Adrenal gland (tissue), 9 donors: ENCODE measurements at regions not wholly inside any gene's neighbourhood (a gene's known extent, or its start where the extent isn't known, plus 50 kb on each side); places are given as distances from the start of the nearest gene placed in this dataset.

Experiments used
- DNase-seq, 7 donors: peaks; one replicate each; pipeline ENCODE4 v3.0.0-alpha.2; 2019 to 2020
- H3K27ac ChIP-seq, 5 donors: fragments of 200-600 bp; sonication (generic) in 4 of 5; 1 replicate in 3 of 5; 2 replicates in 2 of 5; pipeline versions ENCODE4 v1.5.1 to v1.8.0; 2016 to 2020; ENCODE audit warnings: mild to moderate bottlenecking in 1 of 5
- H3K27me3 ChIP-seq: fragments of 200-600 bp; 2 replicates; pipeline ENCODE4 v1.8.0; 2021
- H3K36me3 ChIP-seq, 2 donors: fragments of 200-600 bp; replicated peaks in 1 of 2; 1 replicate in 1 of 2; 2 replicates in 1 of 2; pipeline versions ENCODE4 v1.5.1 to v1.8.0; 2018 to 2022
- H3K4me1 ChIP-seq, 2 donors: fragments of 200-600 bp; replicated peaks in 1 of 2; 1 replicate in 1 of 2; 2 replicates in 1 of 2; pipeline versions ENCODE4 v1.5.1 to v1.8.0; 2018 to 2021
- H3K4me3 ChIP-seq, 4 donors: fragments of 200-600 bp; sonication (generic) in 3 of 4; one replicate each; pipeline ENCODE4 v1.5.1; 2016 to 2018
- H3K9me3 ChIP-seq, 3 donors: fragments of 200-600 bp; sonication (generic) in 1 of 3; replicated peaks in 1 of 3; 1 replicate in 2 of 3; 2 replicates in 1 of 3; pipeline versions ENCODE4 v1.5.1 to v1.8.0; 2016 to 2021
- POLR2A ChIP-seq, 2 donors: fragments of 450-650 bp; IDR thresholded peaks; one replicate each; pipeline ENCODE4 v1.6.1; 2017; ENCODE audit warnings: antibody characterized with exemption in 2 of 2, mild to moderate bottlenecking in 2 of 2, moderate library complexity in 1 of 2
- WGBS, 4 donors: extraction: QIAGEN DNeasy Blood & Tissue Kit in 2 of 4; methylation state at CpG; one replicate each; pipeline versions ENCODE4 v1.1.5 to v1.1.7; 2013 to 2017; 5-methylcytosine and 5-hydroxymethylcytosine counted together
- intact Hi-C, 2 donors: fragments of 100-400 bp; cut with DNase I; formaldehyde crosslinking; loops; one replicate each; pipeline versions ENCODE4 v1.14.1 to v1.15.0; 2022 to 2023
- TF ChIP-seq, protein P1 (sequence below), 6 experiments: fragments of 450-650 bp in 4 of 6; fragments of 200-600 bp in 2 of 6; sonication (generic) in 1 of 6; IDR thresholded peaks; 1 replicate in 5 of 6; 2 replicates in 1 of 6; pipeline versions ENCODE4 v1.5.1 to v1.8.0; 2016 to 2021; ENCODE audit warnings: antibody characterized with exemption in 6 of 6, mild to moderate bottlenecking in 2 of 6, moderate library complexity in 1 of 6
- donor health status: healthy with polysubstance abuse.
- donor health status: Bipolar disorder and iron deficiency.
- donor health status: DM: yes; HTN: yes; CAD: no.
- donor health status: DM: no; HTN: no; CAD: no.
- donor health status: DM: no; HTN: no; CAD: no.

- H3K4me3 ChIP-seq = no peak overlapping the region
- no peaks in the 10 kb centered on the region for H3K9me3 ChIP-seq
- no peak for DNase-seq
- H3K27me3 ChIP-seq = no peaks in the 10 kb centered on the region
- intact Hi-C loops = no loop called here
- no peak for TF ChIP-seq POLR2A (IDR thresholded peaks at IDR 0.05)
- TF ChIP-seq, protein P1, sequence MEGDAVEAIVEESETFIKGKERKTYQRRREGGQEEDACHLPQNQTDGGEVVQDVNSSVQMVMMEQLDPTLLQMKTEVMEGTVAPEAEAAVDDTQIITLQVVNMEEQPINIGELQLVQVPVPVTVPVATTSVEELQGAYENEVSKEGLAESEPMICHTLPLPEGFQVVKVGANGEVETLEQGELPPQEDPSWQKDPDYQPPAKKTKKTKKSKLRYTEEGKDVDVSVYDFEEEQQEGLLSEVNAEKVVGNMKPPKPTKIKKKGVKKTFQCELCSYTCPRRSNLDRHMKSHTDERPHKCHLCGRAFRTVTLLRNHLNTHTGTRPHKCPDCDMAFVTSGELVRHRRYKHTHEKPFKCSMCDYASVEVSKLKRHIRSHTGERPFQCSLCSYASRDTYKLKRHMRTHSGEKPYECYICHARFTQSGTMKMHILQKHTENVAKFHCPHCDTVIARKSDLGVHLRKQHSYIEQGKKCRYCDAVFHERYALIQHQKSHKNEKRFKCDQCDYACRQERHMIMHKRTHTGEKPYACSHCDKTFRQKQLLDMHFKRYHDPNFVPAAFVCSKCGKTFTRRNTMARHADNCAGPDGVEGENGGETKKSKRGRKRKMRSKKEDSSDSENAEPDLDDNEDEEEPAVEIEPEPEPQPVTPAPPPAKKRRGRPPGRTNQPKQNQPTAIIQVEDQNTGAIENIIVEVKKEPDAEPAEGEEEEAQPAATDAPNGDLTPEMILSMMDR (IDR thresholded peaks at IDR 0.05) = no peak
- no peaks in the 10 kb centered on the region for H3K4me1 ChIP-seq
- H3K27ac ChIP-seq = no peak overlapping the region
- no peaks in the 10 kb centered on the region for H3K36me3 ChIP-seq
- 82 to 96% (median 94%) methylated on average over 9 of the region's 9 CpGs for WGBS, 4 donors
These were observed 182.2 kb downstream of the BCL11A start for GRCh38 chr2:60371219-60371618.

- Histone ChIP-seq H3K4me1 (no peaks in the 10 kb centered on the region), H3K36me3 (no peaks in the 10 kb centered on the region), H3K4me3 (no peak overlapping the region), H3K27me3 (no peaks in the 10 kb centered on the region), H3K27ac (no peak overlapping the region), H3K9me3 (no peaks in the 10 kb centered on the region)
- TF ChIP-seq, protein P1 (IDR thresholded peaks at IDR 0.05) = no peak
- TF ChIP-seq POLR2A (IDR thresholded peaks at IDR 0.05) = no peak
- intact Hi-C loops = no loop called here
- no peak for DNase-seq
- WGBS, 4 donors = 71 to 94% (median 81%) methylated on average over 4 of the region's 4 CpGs
These were observed 182.6 kb downstream of the BCL11A start for GRCh38 chr2:60370814-60371213.

GRCh38 chr2:60368456-60368855 lies 185.0 kb downstream of the BCL11A start:
- Histone ChIP-seq H3K4me1 (no peaks in the 10 kb centered on the region), H3K27ac (no peak overlapping the region), H3K9me3 (no peaks in the 10 kb centered on the region), H3K36me3 (no peaks in the 10 kb centered on the region), H3K27me3 (no peaks in the 10 kb centered on the region), H3K4me3 (no peak overlapping the region)
- TF ChIP-seq, protein P1 (IDR thresholded peaks at IDR 0.05) = no peak
- TF ChIP-seq POLR2A (IDR thresholded peaks at IDR 0.05) = no peak
- intact Hi-C loops = no loop called here
- DNase-seq = no peak
- WGBS, 4 donors = 77 to 85% (median 80%) methylated on average over 2 of the region's 2 CpGs

DNA sequence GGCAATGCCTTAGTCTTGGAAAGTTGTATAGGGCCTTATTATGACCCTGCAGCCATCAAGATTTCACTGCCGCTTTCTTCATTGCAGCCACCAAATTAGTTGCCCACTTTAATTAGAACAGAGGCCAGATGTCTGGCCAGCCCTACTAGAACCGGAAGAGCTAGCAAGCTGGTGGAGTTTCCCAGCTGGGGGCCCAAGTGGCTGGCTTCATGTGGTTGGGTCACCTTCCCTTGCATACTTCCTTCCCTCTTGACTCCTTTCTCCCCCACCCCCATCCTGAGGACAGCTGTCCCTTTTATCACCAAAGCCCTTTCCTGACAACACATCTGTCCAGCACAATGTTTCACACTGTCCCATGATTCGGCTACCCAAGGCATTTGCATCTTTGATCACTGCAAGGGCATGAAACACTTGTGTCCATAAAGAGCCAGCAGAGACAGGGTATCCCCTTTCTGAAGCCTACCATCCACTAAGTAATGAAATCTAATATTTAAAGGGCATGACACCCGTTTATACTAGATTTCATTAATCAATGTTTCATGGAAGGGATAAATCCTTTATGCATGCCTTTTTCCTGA lies 187.2 kb downstream of the BCL11A start:
- H3K27ac ChIP-seq = no peak overlapping the region
- TF ChIP-seq POLR2A (IDR thresholded peaks at IDR 0.05) = no peak
- TF ChIP-seq, protein P1 (IDR thresholded peaks at IDR 0.05) = no peak
- intact Hi-C loops = no loop called here
- no peaks in the 10 kb centered on the region for H3K36me3 ChIP-seq
- H3K4me3 ChIP-seq = no peak overlapping the region
- 59 to 78% (median 69%) methylated on average over 4 of the region's 4 CpGs for WGBS, 4 donors
- H3K27me3 ChIP-seq = no peaks in the 10 kb centered on the region
- H3K4me1 ChIP-seq = no peaks in the 10 kb centered on the region
- no peaks in the 10 kb centered on the region for H3K9me3 ChIP-seq
- no peak for DNase-seq
